Cardiac septum (tissue), 1 donor: ENCODE measurements at regions not wholly inside any gene's neighbourhood (a gene's known extent, or its start where the extent isn't known, plus 50 kb on each side); places are given as distances from the start of the nearest gene placed in this dataset.
A peak's percentile ranks its signal among the peaks of the same experiment; 100 is the strongest.
"Not testable (repeated sequence)": the region's sequence is repeated elsewhere in the genome, so short reads cannot be mapped to it uniquely, and the experiment has no call there.

Source experiments
- DNase-seq: peaks from one replicate; pipeline ENCODE4 v3.0.0-alpha.2; 2020; ENCODE audit warnings: low spot score
- intact Hi-C: fragments of 100-400 bp; cut with DNase I; formaldehyde crosslinking; loops from one replicate; pipeline ENCODE4 v1.14.0; 2022
- donor health status: DM: no; HTN: no; CAD: no.

- intact Hi-C loops, DNase-seq: not testable (repeated sequence)
Observed at GRCh38 chr17:15802917-15803316, 70.8 kb downstream of the TBC1D26 start.

- DNase-seq, intact Hi-C loops: not testable (repeated sequence)
Observed at GRCh38 chr17:15806825-15807224, 74.7 kb downstream of the TBC1D26 start.

DNA sequence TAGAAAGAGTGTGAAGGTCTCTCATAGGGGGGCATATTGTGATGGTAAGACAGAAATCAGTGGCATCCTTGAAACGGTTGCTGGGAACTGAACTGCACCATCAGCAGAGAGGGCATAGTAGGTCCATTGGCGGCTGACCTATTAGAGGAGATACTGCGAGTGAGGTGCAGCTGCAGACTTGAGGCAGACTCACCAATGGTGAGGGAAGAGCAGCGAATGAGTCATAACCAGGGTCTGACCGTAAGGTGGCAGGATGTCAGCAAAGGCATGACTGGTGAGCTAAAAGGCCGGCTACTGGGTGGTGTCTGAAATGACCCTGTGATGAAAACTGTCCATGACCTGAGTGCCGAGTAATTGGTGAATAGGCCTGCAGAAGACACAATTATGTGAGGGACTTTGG is 81.3 kb downstream of the TBC1D26 start:
- DNase-seq, intact Hi-C loops: not testable (repeated sequence)

- intact Hi-C loops, DNase-seq: not testable (repeated sequence)
Observed at GRCh38 chr17:15814003-15814402, 81.9 kb downstream of the TBC1D26 start.

GRCh38 chr17:15817861-15818260 is 85.8 kb downstream of the TBC1D26 start:
- intact Hi-C loops, DNase-seq: not testable (repeated sequence)

- DNase-seq, intact Hi-C loops: not testable (repeated sequence)
Observed at GRCh38 chr17:15822280-15822679, 90.2 kb downstream of the TBC1D26 start.

GRCh38 chr17:15828727-15829314 is 96.7 kb downstream of the TBC1D26 start:
- intact Hi-C loops = loop anchor here (5.0 kb wide), 1 partner anchor 168 kb away; the partner anchor contains the start of genes TTC19 and ZSWIM7
- DNase-seq = peak; percentile 86

- intact Hi-C loops, DNase-seq: not testable (repeated sequence)
Observed at GRCh38 chr17:15830221-15830620, 98.1 kb downstream of the TBC1D26 start.

- DNase-seq, intact Hi-C loops: not testable (repeated sequence)
Observed at GRCh38 chr17:15831182-15831581, 99.1 kb downstream of the TBC1D26 start.

- DNase-seq, intact Hi-C loops: not testable (repeated sequence)
Observed at GRCh38 chr17:15832921-15833480, 100.9 kb downstream of the TBC1D26 start.

- DNase-seq, intact Hi-C loops: not testable (repeated sequence)
Observed at GRCh38 chr17:15833890-15834289, 101.8 kb downstream of the TBC1D26 start.

DNA sequence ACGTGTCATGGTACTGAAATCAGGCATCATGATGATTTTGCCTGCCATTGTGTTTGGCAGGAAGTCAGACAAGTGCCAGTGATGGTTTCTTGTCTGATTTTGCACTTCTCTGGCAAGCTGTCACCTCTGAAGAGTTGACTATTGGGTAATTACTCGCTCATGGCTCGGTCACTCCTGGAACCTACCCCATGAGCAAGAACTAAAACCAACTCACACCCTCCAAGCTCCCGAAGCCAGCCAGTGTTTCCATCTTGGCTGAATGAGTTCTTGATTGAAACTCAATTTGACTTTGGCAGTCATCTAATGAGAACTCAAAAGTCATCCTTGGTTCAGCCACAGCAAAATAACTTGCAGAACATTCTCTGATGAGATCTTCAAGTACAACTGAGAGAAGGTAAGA is 103.4 kb downstream of the TBC1D26 start:
- intact Hi-C loops = not testable (repeated sequence)

DNA sequence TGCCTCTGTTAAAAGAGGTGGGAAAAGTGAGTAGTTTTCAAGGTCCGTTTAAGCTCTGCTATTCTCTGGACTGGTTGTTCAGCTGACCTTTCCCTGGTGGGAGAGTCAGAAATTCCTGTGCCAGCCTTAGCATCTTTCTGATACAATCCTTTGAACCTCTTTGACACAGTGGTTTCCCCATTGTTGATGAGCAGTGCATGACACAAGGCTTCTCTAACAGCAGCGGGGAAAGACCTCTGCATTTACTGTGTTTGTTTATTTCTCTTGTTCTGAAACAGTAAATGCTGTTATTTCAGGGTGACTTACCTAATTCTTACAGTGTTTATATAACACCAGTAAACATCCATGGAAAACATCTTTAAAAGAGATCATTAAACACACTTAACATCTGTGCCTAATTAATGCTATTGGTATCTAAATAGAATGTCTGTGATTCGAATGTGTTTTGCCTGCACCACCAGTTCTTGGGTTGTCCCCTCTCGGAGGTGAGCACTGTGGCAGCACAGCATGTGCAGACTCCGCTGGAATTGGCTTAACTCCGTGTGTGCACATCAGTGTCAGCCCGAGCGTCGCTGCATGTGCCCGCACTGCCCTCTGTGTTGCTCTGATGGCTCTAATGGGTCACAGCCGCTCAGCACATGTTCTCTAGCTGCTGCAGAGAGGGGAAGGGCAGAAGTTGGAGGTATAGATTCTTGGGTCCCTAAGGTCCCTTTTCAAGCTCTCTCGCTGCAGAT is 104.3 kb downstream of the TBC1D26 start:
- DNase-seq, intact Hi-C loops: not testable (repeated sequence)

More for the DNA sequence above, 103.4 kb downstream of the TBC1D26 start:
- not testable (repeated sequence) for DNase-seq

GRCh38 chr17:15836991-15837390 is 104.9 kb downstream of the TBC1D26 start:
- not testable (repeated sequence) for DNase-seq

DNA sequence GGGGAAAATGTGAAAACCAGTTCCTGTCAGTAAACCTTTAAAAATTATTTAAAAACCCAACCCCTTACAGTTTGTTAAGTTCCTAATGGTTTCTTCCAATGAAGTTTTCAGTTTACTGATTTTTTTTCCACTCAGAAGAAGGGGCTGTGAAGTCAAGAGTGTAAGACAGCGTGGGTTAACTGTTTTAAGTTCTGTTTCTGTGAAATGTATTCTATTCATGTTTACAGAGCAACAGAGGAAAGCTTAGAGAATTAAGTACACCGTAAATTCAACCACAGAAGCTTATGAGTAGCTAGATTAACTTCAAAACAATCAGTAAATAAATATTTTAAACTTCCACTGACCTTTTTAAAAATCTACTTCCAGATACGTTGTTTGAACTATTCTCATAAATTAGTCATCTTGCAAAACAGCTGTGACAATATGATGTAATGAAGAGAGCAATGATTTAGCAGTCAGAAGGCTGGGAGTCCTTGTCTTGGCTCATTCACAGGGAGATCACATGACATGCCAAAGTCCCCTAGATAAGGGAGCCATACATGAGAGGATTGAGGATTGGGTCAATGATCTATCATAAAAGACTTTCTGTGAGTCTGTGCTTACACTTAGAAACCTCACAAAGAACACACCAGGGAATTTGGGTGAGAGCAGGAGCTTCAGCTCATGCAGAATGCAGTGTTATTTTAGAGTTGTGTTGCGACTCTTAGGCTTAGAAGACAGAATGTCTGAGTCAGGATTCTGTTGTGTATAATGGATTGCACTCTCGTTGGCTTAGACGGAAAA is 97.3 kb upstream of the ADORA2B start:
- DNase-seq, intact Hi-C loops: not testable (repeated sequence)

More at GRCh38 chr17:15836991-15837390, 104.9 kb downstream of the TBC1D26 start:
- intact Hi-C loops = not testable (repeated sequence)

GRCh38 chr17:15849054-15849453 is 95.9 kb upstream of the ADORA2B start:
- DNase-seq, intact Hi-C loops: not testable (repeated sequence)

- DNase-seq, intact Hi-C loops: not testable (repeated sequence)
Observed at GRCh38 chr17:15850071-15850470, 94.9 kb upstream of the ADORA2B start.

- intact Hi-C loops = not testable (repeated sequence)
Observed at GRCh38 chr17:15850687-15851086, 94.2 kb upstream of the ADORA2B start.

GRCh38 chr17:15852863-15853262 is 92.1 kb upstream of the ADORA2B start:
- intact Hi-C loops, DNase-seq: not testable (repeated sequence)

More at GRCh38 chr17:15850687-15851086, 94.2 kb upstream of the ADORA2B start:
- DNase-seq = not testable (repeated sequence)
